Activated CD8-positive, alpha-beta memory T cell treated with anti-CD3 and anti-CD28 coated beads for 24 hours (primary cell): ENCODE measurements at regions not wholly inside any gene's neighbourhood (a gene's known extent, or its start where the extent isn't known, plus 50 kb on each side); places are given as distances from the start of the nearest gene placed in this dataset.
"Not testable (repeated sequence)": the region's sequence is repeated elsewhere in the genome, so short reads cannot be mapped to it uniquely, and the experiment has no call there.

Experiments used
- DNase-seq: peaks from one replicate; pipeline ENCODE4 v3.0.0-alpha.2; 2020

GRCh38 chr2:134040626-134041172 lies 213.2 kb upstream of the MGAT5 start:
- DNase-seq = not testable (repeated sequence)

GRCh38 chr2:134041877-134042276 lies 212.0 kb upstream of the MGAT5 start:
- DNase-seq = no peak

DNA sequence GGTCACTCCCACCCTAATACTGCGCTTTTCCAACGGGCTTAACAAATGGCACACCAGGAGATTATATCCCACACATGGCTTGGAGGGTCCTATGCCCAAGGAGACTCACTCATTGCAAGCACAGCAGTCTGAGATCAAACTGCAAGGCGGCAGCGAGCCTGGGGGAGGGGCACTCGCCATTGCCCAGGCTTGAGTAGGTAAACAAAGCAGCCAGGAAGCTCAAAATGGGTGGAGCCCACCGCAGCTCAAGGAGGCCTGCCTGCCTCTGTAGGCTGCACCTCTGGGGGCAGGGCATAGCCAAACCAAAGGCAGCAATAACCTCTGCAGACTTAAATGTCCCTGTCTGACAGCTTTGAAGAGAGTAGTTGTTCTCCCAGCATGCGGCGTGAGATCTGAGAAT lies 210.8 kb upstream of the MGAT5 start:
- DNase-seq = not testable (repeated sequence)

- no peak for DNase-seq
Observed at GRCh38 chr2:134052173-134052572, 201.7 kb upstream of the MGAT5 start.

DNA sequence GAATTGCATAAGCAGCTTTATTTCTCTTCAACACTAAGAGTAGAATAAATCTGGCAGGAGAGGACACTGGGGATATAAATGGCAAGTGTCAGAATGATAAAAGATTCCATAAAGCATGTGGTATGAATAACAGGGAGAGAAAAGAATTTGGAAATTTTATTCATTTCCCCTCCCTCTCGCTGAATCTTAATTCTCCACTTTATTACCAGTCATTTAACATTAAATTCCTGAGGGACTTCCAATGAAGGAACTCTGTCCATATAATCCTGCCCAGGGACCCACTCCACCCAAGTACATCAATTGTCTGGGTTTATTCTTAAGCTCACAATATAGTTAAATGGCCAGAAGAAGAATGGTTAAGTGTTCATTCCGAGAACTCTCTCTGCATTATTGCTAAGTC lies 197.7 kb upstream of the MGAT5 start:
- no peak for DNase-seq

GRCh38 chr2:134061066-134061465 lies 192.8 kb upstream of the MGAT5 start:
- DNase-seq = not testable (repeated sequence)

DNA sequence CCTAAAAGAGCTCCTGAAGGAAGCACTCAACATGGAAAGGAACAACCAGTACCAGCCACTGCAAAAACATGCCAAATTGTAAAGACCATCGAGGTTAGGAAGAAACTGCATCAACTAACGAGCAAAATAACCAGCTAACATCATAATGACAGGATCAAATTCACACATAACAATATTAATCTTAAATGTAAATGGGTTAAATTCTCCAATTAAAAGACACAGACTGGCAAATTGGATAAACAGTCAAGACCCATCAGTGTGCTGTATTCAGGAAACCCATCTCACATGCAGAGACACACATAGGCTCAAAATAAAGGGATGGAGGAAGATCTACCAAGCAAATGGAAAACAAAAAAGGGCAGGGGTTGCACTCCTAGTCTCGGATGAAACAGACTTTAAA lies 191.6 kb upstream of the MGAT5 start:
- DNase-seq = not testable (repeated sequence)

GRCh38 chr2:134063916-134064315 lies 190.0 kb upstream of the MGAT5 start:
- not testable (repeated sequence) for DNase-seq

- DNase-seq = no peak
Observed at GRCh38 chr2:134070281-134070741, 183.6 kb upstream of the MGAT5 start.

- DNase-seq = no peak
Observed at GRCh38 chr2:134072341-134072740, 181.5 kb upstream of the MGAT5 start.

GRCh38 chr2:134073023-134073422 lies 180.8 kb upstream of the MGAT5 start:
- no peak for DNase-seq

- DNase-seq = no peak
Observed at GRCh38 chr2:134074619-134075018, 179.3 kb upstream of the MGAT5 start.

DNA sequence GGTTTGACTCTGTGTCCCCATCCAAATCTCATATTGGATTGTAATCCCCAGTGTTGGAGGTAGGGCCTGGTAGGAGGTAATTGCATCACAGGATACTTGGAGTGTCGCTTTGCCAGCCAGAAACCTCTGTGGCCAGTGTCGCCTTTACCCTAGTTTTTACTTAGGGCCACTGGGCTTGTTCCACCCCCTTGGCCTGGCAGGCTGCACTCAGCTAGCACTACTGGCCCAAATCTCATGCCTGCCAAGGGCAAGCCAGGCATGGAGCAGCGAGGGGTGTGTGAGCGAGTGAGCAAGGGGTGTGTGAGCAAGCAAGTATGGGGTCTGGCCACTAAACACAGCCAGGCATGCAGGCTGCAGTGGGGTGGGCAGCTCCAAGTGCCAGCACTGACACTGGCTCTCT lies 178.7 kb upstream of the MGAT5 start:
- DNase-seq = no peak

- DNase-seq = no peak
Observed at GRCh38 chr2:134078354-134078753, 175.5 kb upstream of the MGAT5 start.

GRCh38 chr2:134079373-134079772 lies 174.5 kb upstream of the MGAT5 start:
- DNase-seq = no peak

GRCh38 chr2:134080386-134081089 lies 173.3 kb upstream of the MGAT5 start:
- no peak for DNase-seq

DNA sequence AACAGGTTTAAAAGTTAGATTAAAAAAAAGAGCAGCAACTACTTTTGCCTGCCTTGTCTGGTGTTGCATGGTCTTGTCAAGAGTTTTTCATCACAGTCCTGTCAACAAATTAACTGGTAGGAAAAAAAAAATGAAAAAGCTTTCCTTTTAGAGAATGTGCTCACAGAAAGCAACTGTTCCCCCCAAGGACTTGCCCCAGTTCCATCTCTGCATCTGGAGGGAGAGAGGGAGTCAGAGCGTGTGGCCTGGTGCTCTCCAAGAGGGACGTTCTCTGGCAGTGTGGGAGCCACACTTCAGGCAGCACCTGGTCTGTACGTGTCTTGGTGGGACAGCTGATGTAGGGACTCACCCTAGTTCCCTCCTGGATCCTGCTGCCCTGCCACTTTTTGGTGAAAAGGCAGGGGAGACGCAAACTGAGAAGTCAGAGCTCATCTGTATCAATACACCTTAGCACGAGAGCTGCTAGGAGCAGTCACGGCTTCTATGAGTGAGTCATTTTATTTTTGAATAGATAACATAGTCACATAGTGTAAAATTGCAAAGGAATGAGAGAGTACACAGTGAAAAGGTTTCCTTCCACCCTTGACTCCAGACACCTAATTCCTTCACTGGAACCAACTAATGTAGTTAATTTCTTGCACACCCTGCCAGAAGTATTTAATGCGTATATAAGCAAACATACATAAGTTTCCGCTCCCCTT lies 172.5 kb upstream of the MGAT5 start:
- no peak for DNase-seq

GRCh38 chr2:134083548-134083947 lies 170.3 kb upstream of the MGAT5 start:
- no peak for DNase-seq

DNA sequence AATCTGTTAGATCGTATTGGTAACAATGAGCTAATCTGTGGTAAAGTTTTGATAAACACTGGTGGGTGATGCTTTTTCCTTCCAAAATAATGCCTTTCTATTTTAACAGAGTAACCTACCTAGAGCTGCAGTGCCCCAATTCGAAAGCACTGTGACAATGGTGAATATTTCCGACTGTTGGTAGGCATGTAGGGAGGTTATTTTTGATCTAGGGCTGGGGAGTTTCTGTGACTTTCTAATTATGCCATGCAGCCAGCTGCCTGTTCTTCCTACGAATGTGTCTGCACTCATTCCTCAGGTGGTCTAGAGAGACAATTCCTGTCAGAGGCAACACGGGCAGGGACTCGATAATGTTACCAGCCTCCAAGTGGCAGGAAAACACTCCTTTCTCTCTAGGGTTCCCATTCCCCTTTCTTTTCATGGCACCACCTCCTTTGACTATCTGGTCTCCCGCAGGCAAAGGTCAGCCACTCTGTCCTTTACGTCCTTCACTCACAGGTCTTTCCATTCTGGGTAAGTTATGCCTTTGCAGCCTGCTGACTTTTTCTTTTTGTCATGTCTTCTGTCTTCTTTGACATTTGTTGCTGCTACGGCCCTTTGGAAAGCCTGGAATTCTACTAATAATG lies 167.2 kb upstream of the MGAT5 start:
- no peak for DNase-seq

- DNase-seq = no peak
Observed at GRCh38 chr2:134087371-134087921, 166.4 kb upstream of the MGAT5 start.

DNA sequence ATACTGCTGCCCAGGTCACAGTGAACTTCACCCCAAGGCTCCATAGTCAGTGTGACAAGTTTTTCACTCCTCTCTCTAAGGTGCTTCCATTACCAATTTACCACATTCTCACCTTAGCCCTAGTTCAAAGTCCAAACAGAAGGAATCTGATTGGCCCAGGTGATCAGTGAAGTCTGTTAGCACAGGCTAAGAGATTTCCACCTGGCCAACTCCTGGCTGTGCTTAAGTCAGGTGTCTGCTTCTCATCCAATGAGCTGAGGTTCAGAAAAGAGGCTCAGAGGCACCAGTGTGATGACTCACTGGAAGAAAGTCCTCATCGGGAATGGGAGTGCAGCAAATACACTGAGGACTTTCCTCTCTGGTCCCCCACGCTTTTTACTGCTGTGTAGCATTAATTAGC lies 164.4 kb upstream of the MGAT5 start:
- DNase-seq = no peak

- DNase-seq = no peak
Observed at GRCh38 chr2:134097740-134098139, 156.1 kb upstream of the MGAT5 start.

- no peak for DNase-seq
Observed at GRCh38 chr2:134098321-134098720, 155.6 kb upstream of the MGAT5 start.
